GM20000 (cell line): ENCODE measurements at regions not wholly inside any gene's neighbourhood (a gene's known extent, or its start where the extent isn't known, plus 50 kb on each side); places are given as distances from the start of the nearest gene placed in this dataset.

Source experiments
- DNase-seq: peaks from one replicate; pipeline ENCODE4 v3.0.0; 2012; ENCODE audit warnings: low spot score
- CTCF ChIP-seq: IDR thresholded peaks from 2 replicates; pipeline ENCODE4 v1.5.1; 2012; ENCODE audit warnings: mild to moderate bottlenecking, control low read depth; ENCODE audit errors: extremely low read depth, missing control alignments

- TF ChIP-seq CTCF, result no peak
- no peak for DNase-seq
Observed at GRCh38 chr16:51852892-51853291, 694.1 kb downstream of the TOX3 start.

- no peak for TF ChIP-seq CTCF
- DNase-seq, result no peak
Observed at GRCh38 chr16:51851111-51851510, 695.8 kb downstream of the TOX3 start.

GRCh38 chr16:51849715-51850114, 697.2 kb downstream of the TOX3 start:
- TF ChIP-seq CTCF, result no peak
- no peak for DNase-seq

GRCh38 chr16:51845586-51846305, 694.7 kb upstream of the SALL1 start:
- no peak for DNase-seq
- TF ChIP-seq CTCF, result no peak

- TF ChIP-seq CTCF, result no peak
- DNase-seq, result no peak
Observed at GRCh38 chr16:51839727-51840462, 688.8 kb upstream of the SALL1 start.

GRCh38 chr16:51834794-51835193, 683.7 kb upstream of the SALL1 start:
- DNase-seq, result no peak
- TF ChIP-seq CTCF, result no peak

GRCh38 chr16:51834133-51834532, 683.1 kb upstream of the SALL1 start:
- no peak for TF ChIP-seq CTCF
- DNase-seq, result no peak
